Gastroesophageal sphincter (tissue), 3 donors: ENCODE measurements at regions not wholly inside any gene's neighbourhood (a gene's known extent, or its start where the extent isn't known, plus 50 kb on each side); places are given as distances from the start of the nearest gene placed in this dataset.

Experiments
- POLR2AphosphoS5 ChIP-seq: sonication (generic); formaldehyde crosslinking; IDR thresholded peaks from one replicate; pipeline ENCODE4 v1.6.1; 2017; ENCODE audit warnings: antibody characterized with exemption
- TF ChIP-seq, protein P1 (sequence below), 4 experiments: fragments of 200-600 bp in 2 of 4; fragments of 450-650 bp in 2 of 4; sonication (generic) in 1 of 4; IDR thresholded peaks; one replicate each; pipeline ENCODE4 v1.5.1; 2017 to 2019; ENCODE audit warnings: antibody characterized with exemption in 4 of 4, mild to moderate bottlenecking in 2 of 4, moderate library complexity in 2 of 4

DNA sequence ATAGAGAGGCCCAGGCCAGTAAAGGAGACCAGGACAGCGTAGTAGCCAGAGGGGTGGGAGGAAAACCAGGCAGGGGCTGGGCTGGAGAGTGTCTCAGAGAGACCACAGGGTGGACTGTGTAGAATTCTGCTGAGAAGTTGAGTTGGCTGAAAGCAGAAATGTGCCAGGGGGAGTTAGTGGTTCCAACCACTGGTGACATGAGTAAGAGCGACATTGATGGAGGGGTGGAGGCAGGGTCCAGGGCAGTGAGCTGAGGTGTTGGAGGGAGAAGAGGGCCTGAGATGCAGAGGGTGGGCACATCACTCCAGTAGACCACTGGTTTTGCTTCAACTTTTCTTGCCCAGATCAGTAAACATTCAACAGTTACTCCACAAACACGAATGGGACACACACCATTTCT, 106.5 kb downstream of the ASB7 start:
- TF ChIP-seq, protein P1, sequence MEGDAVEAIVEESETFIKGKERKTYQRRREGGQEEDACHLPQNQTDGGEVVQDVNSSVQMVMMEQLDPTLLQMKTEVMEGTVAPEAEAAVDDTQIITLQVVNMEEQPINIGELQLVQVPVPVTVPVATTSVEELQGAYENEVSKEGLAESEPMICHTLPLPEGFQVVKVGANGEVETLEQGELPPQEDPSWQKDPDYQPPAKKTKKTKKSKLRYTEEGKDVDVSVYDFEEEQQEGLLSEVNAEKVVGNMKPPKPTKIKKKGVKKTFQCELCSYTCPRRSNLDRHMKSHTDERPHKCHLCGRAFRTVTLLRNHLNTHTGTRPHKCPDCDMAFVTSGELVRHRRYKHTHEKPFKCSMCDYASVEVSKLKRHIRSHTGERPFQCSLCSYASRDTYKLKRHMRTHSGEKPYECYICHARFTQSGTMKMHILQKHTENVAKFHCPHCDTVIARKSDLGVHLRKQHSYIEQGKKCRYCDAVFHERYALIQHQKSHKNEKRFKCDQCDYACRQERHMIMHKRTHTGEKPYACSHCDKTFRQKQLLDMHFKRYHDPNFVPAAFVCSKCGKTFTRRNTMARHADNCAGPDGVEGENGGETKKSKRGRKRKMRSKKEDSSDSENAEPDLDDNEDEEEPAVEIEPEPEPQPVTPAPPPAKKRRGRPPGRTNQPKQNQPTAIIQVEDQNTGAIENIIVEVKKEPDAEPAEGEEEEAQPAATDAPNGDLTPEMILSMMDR (IDR thresholded peaks at IDR 0.05): no peak
- no peak for TF ChIP-seq POLR2AphosphoS5
